Epithelial cell of esophagus (primary cell): ENCODE measurements at regions not wholly inside any gene's neighbourhood (a gene's known extent, or its start where the extent isn't known, plus 50 kb on each side); places are given as distances from the start of the nearest gene placed in this dataset.

Experiments used
- DNase-seq: peaks from one replicate; pipeline ENCODE4 v3.0.0; 2010; ENCODE audit warnings: low read depth
- H3K4me3 ChIP-seq: 2 replicates; pipeline ENCODE4 v1.5.1; 2011; ENCODE audit warnings: mild to moderate bottlenecking, low read length, control low read depth
- TF ChIP-seq, protein P1 (sequence below): IDR thresholded peaks from 2 replicates; pipeline ENCODE4 v1.5.1; 2011; ENCODE audit warnings: low read depth, mild to moderate bottlenecking, low read length, control low read depth, inconsistent platforms; ENCODE audit not compliant: insufficient read depth; ENCODE audit errors: missing control alignments

GRCh38 chr1:48048064-48048463 lies 50.9 kb upstream of the TRABD2B start:
- TF ChIP-seq, protein P1, sequence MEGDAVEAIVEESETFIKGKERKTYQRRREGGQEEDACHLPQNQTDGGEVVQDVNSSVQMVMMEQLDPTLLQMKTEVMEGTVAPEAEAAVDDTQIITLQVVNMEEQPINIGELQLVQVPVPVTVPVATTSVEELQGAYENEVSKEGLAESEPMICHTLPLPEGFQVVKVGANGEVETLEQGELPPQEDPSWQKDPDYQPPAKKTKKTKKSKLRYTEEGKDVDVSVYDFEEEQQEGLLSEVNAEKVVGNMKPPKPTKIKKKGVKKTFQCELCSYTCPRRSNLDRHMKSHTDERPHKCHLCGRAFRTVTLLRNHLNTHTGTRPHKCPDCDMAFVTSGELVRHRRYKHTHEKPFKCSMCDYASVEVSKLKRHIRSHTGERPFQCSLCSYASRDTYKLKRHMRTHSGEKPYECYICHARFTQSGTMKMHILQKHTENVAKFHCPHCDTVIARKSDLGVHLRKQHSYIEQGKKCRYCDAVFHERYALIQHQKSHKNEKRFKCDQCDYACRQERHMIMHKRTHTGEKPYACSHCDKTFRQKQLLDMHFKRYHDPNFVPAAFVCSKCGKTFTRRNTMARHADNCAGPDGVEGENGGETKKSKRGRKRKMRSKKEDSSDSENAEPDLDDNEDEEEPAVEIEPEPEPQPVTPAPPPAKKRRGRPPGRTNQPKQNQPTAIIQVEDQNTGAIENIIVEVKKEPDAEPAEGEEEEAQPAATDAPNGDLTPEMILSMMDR = no peak
- DNase-seq = peak; percentile 78
- H3K4me3 ChIP-seq = no peak overlapping the region

DNA sequence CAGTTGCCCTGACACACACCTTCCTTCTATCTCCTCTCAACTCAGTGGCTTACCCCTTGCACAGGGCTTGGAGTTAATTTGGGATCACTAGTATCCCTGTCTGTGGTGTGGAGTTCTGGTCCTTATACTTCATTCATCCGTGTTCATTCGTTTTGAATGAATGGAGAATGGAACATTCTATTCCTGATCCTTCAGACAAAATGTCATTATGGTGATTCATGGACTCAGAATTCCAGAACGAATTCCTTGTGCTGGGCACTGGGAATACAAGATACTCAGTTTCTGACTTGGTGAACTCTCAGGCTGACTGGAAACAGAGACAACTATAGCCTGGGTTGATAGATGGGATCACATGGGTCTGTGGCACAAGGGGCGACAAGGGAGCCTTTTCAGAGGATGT lies 49.9 kb upstream of the TRABD2B start:
- TF ChIP-seq, protein P1 = no peak
- no peak overlapping the region for H3K4me3 ChIP-seq
- no peak for DNase-seq
